ENCODE measurements at regions not wholly inside any gene's neighbourhood (a gene's known extent, or its start where the extent isn't known, plus 50 kb on each side); places are given as distances from the start of the nearest gene placed in this dataset.

DNA sequence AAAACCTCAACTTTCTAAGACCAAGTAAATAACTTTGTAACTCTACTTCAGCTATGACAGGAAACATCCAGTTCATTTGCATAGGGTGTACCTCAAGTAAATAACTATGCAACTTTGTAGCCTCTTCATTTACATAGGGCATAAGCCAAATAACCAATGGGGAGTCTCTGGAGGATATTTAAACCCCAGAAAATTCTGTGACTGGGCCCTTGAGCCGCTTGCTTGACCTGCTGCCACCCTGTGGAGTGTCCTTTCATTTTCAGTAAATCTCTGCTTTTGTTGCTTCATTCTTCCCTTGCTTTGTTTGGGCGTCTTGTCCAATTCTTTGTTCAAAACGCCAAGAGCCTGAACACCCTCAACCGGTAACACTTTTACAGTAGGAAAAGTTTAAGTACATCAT, 1112.7 kb upstream of the NRXN1 start:
- TF ChIP-seq, protein P1, sequence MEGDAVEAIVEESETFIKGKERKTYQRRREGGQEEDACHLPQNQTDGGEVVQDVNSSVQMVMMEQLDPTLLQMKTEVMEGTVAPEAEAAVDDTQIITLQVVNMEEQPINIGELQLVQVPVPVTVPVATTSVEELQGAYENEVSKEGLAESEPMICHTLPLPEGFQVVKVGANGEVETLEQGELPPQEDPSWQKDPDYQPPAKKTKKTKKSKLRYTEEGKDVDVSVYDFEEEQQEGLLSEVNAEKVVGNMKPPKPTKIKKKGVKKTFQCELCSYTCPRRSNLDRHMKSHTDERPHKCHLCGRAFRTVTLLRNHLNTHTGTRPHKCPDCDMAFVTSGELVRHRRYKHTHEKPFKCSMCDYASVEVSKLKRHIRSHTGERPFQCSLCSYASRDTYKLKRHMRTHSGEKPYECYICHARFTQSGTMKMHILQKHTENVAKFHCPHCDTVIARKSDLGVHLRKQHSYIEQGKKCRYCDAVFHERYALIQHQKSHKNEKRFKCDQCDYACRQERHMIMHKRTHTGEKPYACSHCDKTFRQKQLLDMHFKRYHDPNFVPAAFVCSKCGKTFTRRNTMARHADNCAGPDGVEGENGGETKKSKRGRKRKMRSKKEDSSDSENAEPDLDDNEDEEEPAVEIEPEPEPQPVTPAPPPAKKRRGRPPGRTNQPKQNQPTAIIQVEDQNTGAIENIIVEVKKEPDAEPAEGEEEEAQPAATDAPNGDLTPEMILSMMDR (IDR thresholded peaks at IDR 0.05; ENCODE audit: insufficient read depth, low read length, poor library complexity, severe bottlenecking) = no peak
- TF ChIP-seq EZH2phosphoT487 (conservative IDR thresholded peaks at IDR 0.05; ENCODE audit: low read length) = no peak

Measured in SU-DHL-6 (cell line).